GM21529 (cell line): ENCODE measurements at regions not wholly inside any gene's neighbourhood (a gene's known extent, or its start where the extent isn't known, plus 50 kb on each side); places are given as distances from the start of the nearest gene placed in this dataset.
"Not testable (repeated sequence)": the region's sequence is repeated elsewhere in the genome, so short reads cannot be mapped to it uniquely, and the experiment has no call there.

Source experiments
- ATAC-seq: cut with Tn5 transposase; IDR thresholded peaks from one replicate; pipeline ENCODE4 v1.9.1; 2021; ENCODE audit not compliant: unreplicated experiment

GRCh38 chr13:50544211-50544610 is 299.3 kb downstream of the DLEU7 start:
- ATAC-seq = no peak

GRCh38 chr13:50547175-50547574 is 296.3 kb downstream of the DLEU7 start:
- ATAC-seq = not testable (repeated sequence)

GRCh38 chr13:50548586-50548985 is 294.9 kb downstream of the DLEU7 start:
- ATAC-seq = no peak

- ATAC-seq = no peak
Observed at GRCh38 chr13:50549221-50549942, 294.1 kb downstream of the DLEU7 start.

GRCh38 chr13:50550151-50550550 is 293.3 kb downstream of the DLEU7 start:
- no peak for ATAC-seq

- no peak for ATAC-seq
Observed at GRCh38 chr13:50552424-50552966, 291.0 kb downstream of the DLEU7 start.

- ATAC-seq = no peak
Observed at GRCh38 chr13:50561739-50562138, 281.8 kb downstream of the DLEU7 start.

DNA sequence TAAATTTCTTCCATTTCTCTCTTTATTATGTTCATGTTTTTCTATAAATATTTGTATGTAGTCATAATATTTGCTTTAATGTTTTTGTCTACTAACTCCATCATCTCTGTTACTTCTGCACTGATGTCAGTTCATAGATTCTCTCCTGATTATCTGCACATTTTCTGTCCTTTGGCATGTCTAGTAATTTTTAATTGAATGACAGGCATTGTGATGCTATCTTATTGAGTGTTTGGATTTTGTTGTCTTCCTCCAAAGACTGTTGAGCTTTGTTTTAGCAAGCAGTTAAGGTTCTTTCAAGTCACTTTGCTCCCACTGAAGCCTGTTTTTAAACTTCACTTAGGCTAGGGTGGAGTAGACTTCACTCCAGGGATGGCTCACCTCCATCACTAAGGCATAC is 276.8 kb downstream of the DLEU7 start:
- no peak for ATAC-seq

- no peak for ATAC-seq
Observed at GRCh38 chr13:50572129-50572528, 271.4 kb downstream of the DLEU7 start.

GRCh38 chr13:50573066-50573465 is 270.4 kb downstream of the DLEU7 start:
- ATAC-seq = no peak

- no peak for ATAC-seq
Observed at GRCh38 chr13:50574731-50575130, 268.8 kb downstream of the DLEU7 start.

GRCh38 chr13:50575138-50575537 is 268.4 kb downstream of the DLEU7 start:
- ATAC-seq = no peak

- no peak for ATAC-seq
Observed at GRCh38 chr13:50576156-50576555, 267.3 kb downstream of the DLEU7 start.

- no peak for ATAC-seq
Observed at GRCh38 chr13:50577806-50578205, 265.7 kb downstream of the DLEU7 start.

GRCh38 chr13:50580684-50581305 is 262.7 kb downstream of the DLEU7 start:
- ATAC-seq = no peak

GRCh38 chr13:50581586-50582196 is 261.8 kb downstream of the DLEU7 start:
- ATAC-seq = no peak

- ATAC-seq = no peak
Observed at GRCh38 chr13:50584856-50585580, 258.5 kb downstream of the DLEU7 start.

DNA sequence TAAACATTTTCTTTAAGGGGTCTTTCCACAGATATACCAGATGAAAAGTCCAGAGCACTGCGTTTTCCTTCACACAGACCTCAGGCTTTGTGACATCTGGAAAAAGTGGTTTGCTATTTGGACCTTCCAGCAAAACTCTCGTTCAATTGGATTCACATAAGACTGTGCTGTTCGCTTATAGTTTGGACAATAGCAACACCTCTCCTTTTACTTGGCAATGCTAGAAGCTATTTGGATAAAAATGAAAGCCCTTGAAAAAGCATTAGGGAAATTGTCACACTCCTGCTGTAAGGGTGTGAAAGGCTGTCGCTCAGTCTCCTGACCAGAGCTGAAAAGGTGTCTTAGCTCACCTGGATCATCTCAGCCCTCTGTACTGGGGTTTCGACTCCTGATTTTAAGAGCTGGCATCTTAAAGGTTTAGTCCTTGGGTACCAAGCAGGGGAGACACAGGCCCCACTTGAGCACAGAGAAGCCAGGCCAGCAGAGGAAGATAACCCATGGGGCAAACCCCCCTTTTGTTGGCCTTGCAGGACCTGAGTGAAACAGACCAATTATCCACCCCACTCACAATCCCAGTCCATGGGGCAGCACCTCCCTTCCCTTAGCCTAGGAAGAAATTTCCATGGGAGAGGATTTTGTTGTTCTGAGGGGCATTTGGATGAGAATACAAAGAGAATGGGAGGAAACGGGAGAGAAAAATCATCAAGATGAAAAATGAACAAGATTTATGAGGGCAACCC is 257.6 kb downstream of the DLEU7 start:
- ATAC-seq = no peak

DNA sequence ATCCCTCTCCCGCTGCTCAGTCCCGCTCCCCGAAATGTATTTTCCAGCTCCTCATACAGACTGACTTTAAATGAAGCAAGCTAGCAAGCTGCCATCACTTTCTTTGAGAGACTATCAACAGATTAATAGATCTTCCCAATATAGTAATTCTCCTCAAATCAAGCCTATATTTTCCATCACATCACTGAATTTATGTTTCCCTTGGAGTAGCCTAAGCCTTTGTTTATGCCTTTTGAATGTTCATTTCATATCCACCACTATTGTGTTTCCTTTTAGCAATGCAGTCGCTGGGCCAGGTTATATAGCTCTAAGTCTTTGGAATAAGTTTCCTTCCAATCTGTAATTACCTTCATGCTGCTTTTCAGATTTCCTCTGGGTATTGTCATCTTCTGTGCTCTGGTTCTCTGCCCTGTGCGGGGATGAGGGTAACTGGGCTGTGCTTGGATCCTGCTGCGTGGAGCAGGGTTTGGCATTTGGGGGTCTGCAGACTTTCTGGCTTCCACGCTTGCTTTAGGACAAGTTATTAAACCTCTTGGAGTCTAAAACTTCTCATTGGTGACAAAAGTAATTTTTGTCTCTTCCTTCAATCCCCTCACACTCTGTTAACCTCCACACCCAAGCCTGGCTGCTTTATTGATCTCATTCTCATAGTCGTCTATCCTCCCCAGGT is 256.9 kb downstream of the DLEU7 start:
- ATAC-seq = no peak

GRCh38 chr13:50587115-50587514 is 256.4 kb downstream of the DLEU7 start:
- no peak for ATAC-seq
